GM19467 (cell line): ENCODE measurements at regions not wholly inside any gene's neighbourhood (a gene's known extent, or its start where the extent isn't known, plus 50 kb on each side); places are given as distances from the start of the nearest gene placed in this dataset.
"Not testable (repeated sequence)": the region's sequence is repeated elsewhere in the genome, so short reads cannot be mapped to it uniquely, and the experiment has no call there.

ENCODE experiments used
- ATAC-seq: cut with Tn5 transposase; IDR thresholded peaks from one replicate; pipeline ENCODE4 v1.9.1; 2021; ENCODE audit warnings: mild to moderate bottlenecking, moderate library complexity; ENCODE audit not compliant: unreplicated experiment

DNA sequence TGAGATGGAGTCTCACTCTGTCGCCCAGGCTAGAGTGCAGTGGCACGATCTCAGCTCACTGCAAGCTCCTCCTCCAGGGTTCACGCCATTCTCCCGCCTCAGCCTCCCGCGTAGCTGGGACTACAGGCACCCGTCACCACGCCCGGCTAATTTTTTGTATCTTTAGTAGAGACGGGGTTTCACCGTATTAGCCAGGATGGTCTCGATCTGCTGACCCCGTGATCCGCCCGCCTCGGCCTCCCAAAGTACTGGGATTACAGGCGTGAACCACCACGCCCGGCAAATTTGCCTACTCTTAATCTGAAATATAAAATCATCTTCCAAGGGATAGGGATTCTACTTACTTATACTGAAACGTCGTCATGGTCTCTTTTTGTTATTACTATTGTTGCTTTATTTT, 314.7 kb downstream of the FGF10 start:
- not testable (repeated sequence) for ATAC-seq

DNA sequence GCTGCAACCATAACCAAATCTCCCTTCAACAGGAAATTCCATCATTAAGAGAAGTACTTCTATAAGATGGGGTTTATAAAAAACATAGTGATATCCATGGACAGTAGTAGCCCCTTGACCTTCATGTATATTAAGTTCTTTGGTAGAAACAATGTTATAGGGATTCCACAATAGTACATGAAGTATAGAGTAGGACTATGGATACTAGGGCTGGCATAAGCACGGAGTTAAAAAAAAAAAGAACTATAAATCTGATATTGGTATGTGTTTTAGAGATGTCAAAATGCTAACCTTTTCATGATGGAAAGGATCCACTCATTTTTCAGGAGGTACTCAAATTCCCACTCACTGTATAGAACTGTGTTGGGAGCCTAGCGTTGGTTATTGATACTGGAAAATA, 337.6 kb downstream of the FGF10 start:
- ATAC-seq = no peak

DNA sequence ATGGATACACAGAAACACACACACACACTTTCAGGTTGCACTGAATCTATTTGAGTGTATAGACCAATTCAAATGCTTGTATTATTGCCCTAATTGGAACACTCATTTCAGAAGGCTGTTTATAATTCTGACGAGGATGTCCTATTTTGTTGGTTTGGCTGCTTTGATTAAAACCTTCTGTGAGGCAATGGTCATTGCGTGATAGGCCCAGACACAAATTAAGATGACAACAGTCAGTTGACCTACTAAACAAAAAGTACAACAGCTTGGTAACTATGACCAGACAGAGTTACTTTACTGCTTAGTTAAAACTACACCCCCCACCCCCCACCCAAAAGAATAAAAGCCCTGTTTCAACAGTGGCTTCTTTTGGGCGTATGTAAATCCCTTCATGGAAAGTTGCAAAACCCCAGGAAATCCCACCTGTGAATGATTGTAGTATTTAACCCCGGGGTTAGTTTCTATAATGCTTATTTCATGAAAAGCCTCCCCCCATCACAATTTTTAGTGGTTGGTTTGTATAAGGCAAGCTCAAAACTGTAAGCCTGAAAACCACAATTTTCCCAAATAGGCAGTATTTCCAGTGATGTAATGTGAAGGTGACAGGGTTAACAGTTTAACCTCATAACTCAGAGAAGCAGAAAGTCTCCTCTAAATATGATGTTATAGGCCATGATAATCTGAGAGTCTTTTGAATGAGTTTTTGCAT, 340.8 kb downstream of the FGF10 start:
- peak; percentile 43 for ATAC-seq

DNA sequence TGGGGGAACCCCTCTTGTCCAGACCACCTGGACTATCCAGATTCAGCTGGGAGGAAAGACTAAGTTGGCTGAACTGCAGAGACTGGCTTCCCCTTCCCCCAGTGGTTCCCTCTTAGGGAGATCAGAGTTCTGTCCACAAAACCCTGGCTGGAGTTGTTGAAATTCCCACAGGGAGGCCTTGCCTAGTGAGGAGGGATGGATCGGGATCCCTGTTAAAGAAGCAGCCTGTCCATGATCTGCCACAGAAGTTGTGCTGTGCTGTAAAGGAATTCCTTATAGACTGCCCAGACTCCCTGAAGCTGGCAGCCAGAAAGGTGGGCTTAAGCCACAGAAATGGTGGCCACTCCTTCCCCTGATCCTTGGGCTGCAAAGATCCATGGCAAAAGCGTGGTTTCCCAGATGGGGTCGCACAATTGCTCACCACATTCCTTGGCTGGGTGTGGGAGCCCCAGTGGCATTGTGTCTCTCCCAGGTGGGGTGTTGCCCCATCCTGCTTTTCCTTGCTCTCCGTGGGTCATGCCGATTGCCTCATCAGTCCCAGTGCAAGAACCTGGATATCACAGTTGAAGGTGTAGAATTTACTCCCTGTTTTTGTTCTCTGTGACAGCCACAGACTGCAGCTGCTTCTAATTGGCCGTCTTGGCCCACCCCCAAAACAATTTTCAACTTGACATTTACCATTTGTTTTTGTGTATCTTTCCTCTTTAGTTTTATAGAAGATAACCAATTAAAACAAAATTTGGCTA, 342.4 kb downstream of the FGF10 start:
- ATAC-seq = no peak

DNA sequence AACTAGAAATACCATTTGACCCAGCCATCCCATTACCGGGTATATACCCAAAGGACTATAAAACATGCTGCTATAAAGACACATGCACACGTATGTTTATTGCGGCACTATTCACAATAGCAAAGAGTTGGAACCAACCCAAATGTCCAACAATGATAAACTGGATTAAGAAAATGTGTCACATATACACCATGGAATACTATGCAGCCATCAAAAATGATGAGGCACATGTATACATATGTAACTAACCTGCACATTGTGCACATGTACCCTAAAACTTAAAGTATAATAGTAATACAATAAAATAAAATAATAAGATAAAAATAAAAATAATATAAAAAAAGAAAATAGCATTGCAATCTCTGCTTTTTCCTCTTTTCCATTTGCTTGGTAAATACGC, 344.7 kb downstream of the FGF10 start:
- not testable (repeated sequence) for ATAC-seq

DNA sequence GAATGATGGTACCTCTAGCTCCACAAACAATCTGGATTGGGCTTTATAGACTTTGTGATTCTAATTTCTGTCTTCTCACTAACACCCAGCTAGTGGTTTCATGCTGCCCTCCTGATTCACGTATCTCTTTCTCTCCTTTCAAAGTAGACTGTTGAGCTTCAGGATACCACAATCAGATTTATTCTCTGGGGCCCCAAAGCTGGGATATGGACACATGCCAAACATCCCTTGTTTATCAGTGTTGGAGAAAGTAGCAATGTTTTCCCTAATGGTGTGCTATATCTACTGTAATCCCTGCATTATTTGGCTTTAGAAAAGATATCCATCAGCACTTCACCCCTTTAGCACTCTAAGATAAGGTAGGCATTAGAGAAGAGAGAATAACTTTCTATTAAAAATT, 361.0 kb downstream of the FGF10 start:
- no peak for ATAC-seq

DNA sequence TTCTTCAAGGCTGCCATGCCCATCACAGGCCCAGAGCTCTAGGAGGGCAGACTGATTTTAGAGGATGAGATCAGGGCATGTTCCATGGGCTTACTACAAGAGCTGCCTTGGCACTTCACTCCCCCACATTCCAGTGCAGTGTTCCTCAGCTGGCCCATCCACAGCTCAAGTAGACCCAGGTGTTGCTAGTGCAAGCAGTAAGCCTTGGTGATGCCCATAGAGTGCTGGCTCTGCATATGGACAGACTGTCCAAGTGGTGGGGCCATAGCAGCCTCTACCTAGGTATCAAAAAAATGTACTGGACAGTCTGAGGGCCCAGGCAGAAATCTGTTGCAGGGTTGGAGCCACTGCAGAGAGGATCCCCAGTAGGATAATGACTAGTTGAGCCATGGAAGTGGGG, 366.6 kb downstream of the FGF10 start:
- ATAC-seq = no peak

DNA sequence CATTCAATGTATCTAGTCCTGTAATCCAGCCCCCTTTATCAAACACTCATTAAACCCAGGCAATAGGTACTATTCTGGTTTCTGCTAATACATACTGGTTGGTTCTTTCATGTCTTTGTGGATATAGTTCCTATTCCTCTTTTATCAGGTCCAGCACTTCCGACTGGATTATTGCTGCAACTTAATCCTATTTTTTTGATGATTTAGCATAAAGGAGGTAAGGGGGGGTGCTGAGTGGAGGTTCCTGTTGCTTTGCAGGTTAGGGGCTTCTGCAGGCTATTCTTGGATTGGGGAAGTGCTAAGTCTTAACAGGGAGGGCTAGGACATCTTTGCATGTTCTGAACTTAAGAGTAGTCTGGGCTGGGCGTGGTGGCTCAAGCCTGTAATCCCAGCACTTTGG, 377.7 kb downstream of the FGF10 start:
- ATAC-seq = no peak

DNA sequence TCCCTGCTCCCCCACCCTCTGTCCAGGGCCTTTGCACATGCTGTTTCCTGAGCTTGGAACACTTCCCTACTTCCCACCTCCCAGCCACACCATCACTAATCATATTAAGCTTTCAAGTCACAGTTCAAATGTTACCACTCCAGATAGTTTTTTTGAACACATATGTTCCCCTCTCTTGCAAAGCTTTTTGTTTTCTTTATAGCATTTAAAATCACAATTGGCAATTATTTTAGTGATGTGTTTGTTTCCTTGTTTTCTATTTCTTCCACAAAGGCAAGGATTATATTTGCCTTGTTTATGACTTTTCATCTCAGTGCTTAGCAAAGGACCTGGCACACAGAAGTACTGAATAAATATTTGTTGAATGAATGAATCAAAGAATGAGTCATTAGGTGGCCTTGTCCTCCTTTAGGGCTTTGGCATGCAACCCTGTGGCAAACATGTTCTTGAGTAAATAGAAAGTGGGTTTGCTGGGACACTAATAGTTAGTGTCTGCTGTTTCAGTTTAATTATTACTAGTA, 386.8 kb downstream of the FGF10 start:
- no peak for ATAC-seq

DNA sequence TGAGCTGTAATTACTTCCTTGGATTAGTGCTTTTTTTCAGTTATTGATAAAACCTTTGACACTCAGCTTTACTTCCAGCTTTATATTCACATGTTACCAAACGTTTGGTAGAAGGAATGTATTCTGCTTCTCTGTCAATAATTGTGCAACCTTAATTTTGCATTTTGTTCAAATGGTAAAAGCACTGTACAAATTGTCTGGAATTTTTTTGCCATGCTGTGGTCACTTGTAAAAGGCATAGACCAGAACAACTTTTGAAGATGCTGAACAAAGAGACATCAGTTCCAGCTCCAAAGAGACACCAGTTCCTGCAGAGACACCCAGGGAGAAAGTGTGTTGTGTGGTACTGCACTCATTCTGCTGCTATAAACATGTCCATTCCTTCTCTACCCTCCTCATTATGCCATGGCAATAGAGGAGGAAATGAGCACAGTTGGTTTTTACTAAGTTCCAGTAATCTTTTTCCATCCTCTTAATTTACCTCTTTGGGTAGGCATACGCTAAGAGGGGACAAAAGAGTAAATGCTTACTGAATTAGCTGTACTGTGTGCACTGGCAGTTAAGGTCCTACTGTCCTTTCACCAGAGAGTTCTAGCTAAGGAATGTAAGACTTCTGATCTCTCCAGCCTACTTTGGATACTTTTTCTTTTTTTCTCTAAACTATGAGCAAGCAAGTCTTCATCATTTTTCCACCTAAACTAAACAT, 387.4 kb downstream of the FGF10 start:
- ATAC-seq = no peak

DNA sequence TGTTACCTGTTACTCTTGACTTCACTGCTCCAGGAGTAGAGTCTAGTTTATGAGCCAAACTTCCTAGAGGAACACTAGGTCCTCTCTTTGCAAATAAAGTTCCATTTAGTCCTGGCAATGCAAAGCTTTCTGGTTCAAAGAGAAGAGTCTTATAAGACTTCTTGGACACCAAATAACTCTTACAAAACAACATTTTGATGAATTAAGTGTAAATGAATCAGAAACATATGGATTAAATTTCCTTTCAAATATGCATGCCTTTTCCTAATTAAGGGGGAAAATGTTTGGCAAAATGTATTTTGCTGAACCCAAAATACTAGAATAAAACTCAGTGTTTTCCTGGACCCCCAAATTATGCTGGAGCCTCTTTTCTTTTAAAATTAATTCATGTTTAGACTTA, 388.0 kb downstream of the FGF10 start:
- no peak for ATAC-seq

DNA sequence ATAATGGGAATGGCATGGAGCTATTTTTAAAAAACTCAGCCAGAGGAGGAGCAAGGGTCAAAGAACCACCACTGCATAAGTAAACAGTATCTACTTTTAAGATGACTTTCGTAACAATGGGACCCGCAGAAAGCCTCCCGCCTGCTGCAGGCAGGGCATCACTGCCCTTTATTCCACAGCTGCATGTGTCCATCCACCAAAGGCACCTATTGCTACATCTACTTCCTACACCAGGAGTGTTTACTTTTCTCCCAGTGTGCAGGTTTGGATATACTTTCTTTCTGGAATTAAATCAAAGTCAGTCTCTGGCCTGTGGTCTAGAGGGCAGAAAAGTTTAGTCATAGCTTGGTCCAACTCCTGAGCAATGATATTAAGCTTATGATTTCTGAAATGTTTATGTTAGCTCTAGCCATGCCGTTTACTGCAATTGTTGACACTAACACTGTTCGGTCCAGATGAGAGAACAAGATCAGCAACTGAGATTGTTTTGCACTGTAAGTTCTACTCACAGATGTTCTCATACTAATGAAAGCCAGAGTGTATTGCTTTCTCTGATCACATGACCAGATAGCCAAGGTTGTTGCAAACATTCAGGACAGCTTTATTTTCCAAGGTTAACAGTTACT, 391.5 kb downstream of the FGF10 start:
- ATAC-seq = no peak

DNA sequence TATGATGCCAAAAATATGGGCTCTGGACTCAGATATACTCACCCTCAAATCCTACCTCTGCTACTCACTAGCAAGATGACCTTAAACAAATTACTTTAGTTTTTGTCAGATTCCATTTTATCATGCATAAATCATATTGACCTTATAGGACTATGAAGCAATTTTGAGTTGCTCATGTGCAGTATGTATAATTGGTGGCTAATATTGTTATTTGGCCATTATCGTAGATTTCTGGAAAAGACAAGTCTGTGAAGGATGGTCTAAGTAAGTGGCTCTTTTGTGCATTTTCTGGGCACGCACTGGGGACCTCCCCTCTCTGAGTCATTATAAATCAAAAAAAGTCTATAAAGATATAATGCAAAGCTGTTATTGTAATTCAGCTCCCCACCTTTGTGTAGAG, 393.0 kb downstream of the FGF10 start:
- ATAC-seq = no peak

DNA sequence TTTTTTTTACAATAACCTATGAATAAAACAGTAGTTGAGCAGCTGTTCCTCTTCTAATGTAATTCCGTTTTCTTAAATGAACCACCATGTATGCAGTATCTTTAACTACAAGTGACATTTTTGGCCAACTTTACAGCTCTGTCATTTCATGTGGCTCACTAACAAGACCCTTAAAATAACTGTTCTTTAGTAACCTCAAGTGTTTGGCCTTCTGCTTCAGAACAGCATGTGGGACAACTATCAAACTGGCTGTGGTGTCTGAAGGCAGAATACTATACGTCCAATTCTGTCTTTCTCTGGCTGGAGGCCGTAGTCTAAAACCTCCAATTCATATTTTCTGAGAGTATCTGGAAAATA, 391.4 kb downstream of the NNT start:
- ATAC-seq = no peak

DNA sequence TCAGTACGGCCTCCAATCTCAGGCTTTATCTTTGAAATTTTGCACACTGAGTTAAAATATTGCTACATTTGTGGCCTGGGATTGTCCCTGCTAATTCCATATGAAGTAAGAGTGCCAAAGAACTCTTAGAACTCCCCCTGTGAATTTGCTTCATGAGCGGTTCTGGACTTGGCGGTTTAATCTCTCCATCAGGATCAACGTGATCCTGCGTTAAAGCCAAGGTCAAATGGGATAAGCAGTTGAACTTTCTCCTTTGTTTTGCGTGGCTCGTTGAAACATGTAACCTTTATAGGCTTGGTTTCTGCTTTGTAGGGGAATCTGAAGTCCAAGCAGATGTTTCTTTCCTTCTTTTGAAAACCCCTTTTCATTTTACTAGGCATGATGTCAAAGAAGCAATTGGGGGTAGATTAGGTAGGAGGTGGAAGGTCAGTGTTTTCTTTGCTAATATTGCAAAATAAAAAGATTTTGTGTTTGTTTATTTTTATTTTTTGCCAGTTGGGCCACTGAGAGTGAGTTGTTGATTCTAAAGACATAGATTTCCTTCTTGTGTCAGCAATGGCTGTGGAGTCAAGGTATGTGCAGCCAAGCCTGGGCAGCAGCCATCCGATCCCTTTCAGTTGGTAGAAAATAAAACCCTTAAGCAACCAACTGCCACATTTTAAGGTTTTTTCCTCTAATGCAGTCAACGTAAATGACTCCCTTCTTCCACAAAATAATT, 390.8 kb downstream of the NNT start:
- no peak for ATAC-seq

DNA sequence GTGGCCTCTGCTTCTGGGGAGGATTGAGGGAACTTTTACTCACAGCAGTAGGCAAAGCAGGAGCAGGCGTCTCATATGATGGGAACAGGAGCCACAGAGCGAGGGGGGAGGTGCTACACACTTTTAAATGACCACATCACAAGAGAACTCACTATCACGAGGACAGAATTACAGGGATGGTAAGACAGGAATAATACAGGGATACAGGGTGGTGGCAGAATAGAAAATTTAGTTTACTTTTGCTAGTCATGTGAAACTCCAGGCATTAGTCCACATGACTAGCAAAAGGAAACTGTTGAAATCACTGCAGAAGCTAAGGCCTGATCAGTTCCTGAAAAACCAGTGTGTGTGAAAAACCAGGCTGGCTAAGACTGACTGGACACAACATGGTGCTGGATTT, 382.4 kb downstream of the NNT start:
- ATAC-seq = no peak

DNA sequence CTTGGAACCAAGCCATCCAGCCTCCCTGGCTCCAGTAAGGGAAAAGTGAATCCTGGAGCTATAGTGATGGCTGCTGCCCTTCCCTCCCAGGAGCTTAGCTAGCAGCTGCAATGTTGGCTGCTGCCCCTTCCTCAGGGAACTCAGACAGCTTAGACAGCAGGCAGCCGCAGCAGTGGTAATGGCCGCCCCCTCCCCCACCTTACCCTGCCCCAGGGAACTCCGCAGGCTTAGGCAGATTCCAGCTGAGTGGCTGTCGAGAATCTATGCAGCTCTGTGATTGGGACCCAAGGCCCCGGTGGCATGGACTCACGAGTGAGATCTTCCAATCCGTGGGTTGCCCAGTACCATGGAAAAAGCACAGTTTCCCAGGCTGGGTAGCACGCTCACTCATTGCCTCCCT, 378.6 kb downstream of the NNT start:
- ATAC-seq = no peak

DNA sequence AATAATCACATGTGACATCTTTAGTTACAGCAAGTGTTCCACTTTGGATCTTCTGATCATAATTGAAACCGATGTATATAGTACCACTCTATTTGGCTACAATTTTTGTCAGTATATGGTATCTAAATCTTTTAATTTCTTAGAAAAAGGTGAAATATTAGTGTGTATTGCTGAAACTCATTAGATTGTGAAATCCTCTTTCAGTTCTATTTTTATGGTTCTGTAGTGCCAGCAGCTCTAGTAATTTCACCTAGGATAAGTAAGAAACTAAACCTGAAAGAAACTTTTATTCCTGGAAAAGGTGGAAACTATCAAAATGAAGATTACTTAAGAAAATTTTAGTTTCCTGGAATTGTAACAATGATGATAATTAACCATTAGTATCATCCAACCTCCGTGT, 370.9 kb downstream of the NNT start:
- no peak for ATAC-seq

DNA sequence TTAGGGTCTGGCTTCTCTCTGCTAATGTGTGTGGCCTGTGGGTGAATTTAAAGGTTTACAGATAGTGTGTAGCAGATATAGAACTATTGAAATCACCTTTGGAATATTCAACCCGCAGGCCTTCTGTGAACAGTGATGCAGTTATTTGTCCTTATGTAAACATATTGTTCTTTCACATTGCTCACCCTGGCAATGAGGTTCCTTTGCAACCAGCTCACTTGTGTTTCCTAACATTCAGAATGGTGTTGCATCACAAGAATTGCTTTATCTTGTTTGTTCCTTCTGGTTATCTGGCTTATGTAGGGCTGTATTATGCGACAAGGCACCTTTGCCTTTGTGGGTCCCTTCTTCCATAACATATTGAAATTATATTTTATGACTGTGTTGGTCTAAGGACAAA, 370.3 kb downstream of the NNT start:
- no peak for ATAC-seq

DNA sequence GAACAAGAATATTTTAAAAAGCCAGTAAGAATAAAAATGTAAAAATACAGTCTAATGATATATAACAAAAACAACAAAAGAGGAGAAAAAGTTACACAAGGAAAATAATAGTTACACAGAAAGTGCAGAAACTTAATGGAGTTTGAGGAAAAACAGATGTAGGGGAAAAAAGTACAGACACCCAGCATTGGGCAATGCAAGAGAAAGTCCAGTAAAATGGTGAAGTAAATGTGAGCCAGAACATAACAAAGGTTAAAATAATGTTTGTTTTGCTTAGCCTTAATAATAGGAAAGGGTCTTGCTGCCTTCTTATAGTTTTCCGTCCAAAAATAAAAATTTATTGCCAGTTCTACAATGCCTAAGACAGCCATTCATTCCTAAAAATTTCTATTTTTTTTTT, 364.2 kb downstream of the NNT start:
- ATAC-seq = no peak

DNA sequence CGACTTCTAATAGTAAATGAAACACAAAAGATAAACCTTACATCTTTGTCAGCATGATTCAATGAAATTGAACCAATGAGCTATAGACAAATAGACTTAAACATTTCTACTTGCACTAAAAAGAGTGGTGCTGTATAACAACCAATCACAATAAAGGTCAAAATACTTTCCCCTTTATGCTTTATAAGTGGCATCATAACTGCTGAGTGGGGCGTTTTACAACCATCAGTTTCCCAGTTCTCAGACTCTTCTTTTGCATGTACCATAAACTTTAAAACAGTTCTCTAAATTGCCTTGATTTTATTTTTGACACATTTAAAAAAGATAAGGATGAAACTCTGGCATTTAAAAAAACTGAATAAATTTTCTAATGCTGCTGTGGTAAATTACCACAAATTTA, 356.2 kb downstream of the NNT start:
- no peak for ATAC-seq
